ENCODE measurements at regions not wholly inside any gene's neighbourhood (a gene's known extent, or its start where the extent isn't known, plus 50 kb on each side); places are given as distances from the start of the nearest gene placed in this dataset.

DNA sequence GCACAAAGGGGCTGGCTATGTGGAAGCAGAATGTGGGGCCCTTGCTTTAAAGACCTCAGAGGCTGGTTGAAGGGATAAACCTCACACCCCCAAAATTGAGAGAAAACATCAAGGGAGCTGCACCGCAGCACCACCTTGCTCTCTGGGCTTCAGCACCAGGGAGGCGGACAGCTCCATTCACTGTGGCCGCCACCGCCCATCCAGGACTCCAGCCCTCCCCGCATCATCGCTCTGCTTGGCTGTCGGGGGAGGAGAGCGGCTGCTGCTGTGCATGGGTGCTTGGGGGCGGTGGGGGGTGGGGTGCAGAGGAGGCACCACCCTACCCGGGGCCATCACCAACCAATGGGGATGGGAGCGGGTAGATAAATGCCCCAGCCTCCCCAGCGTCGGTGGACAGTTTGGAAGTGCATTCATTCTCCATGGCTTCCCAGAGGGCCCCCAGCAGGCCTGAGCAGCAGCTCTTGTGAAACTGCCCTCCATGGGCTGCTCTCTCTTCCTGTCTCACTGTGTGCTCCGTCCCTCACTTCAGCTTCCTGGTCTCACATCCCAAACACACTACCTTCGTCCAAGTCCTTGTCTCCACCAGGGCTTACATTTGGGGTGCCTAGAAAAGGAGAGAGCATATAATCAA is 75.7 kb upstream of the BHLHE23 start (continued):
- TF ChIP-seq, protein P1, sequence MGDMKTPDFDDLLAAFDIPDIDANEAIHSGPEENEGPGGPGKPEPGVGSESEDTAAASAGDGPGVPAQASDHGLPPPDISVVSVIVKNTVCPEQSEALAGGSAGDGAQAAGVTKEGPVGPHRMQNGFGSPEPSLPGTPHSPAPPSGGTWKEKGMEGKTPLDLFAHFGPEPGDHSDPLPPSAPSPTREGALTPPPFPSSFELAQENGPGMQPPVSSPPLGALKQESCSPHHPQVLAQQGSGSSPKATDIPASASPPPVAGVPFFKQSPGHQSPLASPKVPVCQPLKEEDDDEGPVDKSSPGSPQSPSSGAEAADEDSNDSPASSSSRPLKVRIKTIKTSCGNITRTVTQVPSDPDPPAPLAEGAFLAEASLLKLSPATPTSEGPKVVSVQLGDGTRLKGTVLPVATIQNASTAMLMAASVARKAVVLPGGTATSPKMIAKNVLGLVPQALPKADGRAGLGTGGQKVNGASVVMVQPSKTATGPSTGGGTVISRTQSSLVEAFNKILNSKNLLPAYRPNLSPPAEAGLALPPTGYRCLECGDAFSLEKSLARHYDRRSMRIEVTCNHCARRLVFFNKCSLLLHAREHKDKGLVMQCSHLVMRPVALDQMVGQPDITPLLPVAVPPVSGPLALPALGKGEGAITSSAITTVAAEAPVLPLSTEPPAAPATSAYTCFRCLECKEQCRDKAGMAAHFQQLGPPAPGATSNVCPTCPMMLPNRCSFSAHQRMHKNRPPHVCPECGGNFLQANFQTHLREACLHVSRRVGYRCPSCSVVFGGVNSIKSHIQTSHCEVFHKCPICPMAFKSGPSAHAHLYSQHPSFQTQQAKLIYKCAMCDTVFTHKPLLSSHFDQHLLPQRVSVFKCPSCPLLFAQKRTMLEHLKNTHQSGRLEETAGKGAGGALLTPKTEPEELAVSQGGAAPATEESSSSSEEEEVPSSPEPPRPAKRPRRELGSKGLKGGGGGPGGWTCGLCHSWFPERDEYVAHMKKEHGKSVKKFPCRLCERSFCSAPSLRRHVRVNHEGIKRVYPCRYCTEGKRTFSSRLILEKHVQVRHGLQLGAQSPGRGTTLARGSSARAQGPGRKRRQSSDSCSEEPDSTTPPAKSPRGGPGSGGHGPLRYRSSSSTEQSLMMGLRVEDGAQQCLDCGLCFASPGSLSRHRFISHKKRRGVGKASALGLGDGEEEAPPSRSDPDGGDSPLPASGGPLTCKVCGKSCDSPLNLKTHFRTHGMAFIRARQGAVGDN (CRISPR knock-in tag; IDR thresholded peaks at IDR 0.05): peak; percentile 62
- TF ChIP-seq ZNF75D (CRISPR knock-in tag; IDR thresholded peaks at IDR 0.05; ENCODE audit: borderline replicate concordance) (peak; percentile 63; the same call in 1 of the 2 replicates), PAX8 (CRISPR knock-in tag; IDR thresholded peaks at IDR 0.05; ENCODE audit: borderline replicate concordance) (peak; percentile 96; the same call in 1 of the 2 replicates), SALL2 (CRISPR knock-in tag; IDR thresholded peaks at IDR 0.05) (peak; percentile 61; the same call in 1 of the 2 replicates), ZNF772 (CRISPR knock-in tag; IDR thresholded peaks at IDR 0.05) (peak; percentile 91; the same call in 1 of the 2 replicates), NFKBIZ (CRISPR knock-in tag; IDR thresholded peaks at IDR 0.05) (peak; percentile 88; the same call in 1 of the 2 replicates), ZNF558 (CRISPR knock-in tag; IDR thresholded peaks at IDR 0.05; ENCODE audit: borderline replicate concordance) (peak; percentile 84; the same call in 1 of the 2 replicates), ZNF235 (CRISPR knock-in tag; IDR thresholded peaks at IDR 0.05; ENCODE audit: borderline replicate concordance) (0 out of 2 replicates have a peak, but pooled peaks have one; percentile 92), SP140L (CRISPR knock-in tag; IDR thresholded peaks at IDR 0.05; ENCODE audit: borderline replicate concordance) (peak; percentile 85; the same call in 1 of the 2 replicates), ZSCAN9 (CRISPR knock-in tag; IDR thresholded peaks at IDR 0.05; ENCODE audit: borderline replicate concordance) (peak; percentile 99), ZNF615 (CRISPR knock-in tag; IDR thresholded peaks at IDR 0.05; ENCODE audit: borderline replicate concordance) (no peak), ZNF253 (CRISPR knock-in tag; IDR thresholded peaks at IDR 0.05; ENCODE audit: borderline replicate concordance) (peak; percentile 78; the same call in 1 of the 2 replicates), MXD4 (CRISPR knock-in tag; IDR thresholded peaks at IDR 0.05) (peak; percentile 87; the same call in 1 of the 2 replicates), ZNF124 (CRISPR knock-in tag; IDR thresholded peaks at IDR 0.05) (peak; percentile 95), SIX4 (CRISPR knock-in tag; IDR thresholded peaks at IDR 0.05) (peak; percentile 77; the same call in 1 of the 2 replicates), ZNF180 (CRISPR knock-in tag; IDR thresholded peaks at IDR 0.05; ENCODE audit: borderline replicate concordance, low read depth) (no peak), AGO1 (IDR thresholded peaks at IDR 0.05; ENCODE audit: low read depth, low read length, poor library complexity, severe bottlenecking) (no peak)
- TF ChIP-seq, protein P2, sequence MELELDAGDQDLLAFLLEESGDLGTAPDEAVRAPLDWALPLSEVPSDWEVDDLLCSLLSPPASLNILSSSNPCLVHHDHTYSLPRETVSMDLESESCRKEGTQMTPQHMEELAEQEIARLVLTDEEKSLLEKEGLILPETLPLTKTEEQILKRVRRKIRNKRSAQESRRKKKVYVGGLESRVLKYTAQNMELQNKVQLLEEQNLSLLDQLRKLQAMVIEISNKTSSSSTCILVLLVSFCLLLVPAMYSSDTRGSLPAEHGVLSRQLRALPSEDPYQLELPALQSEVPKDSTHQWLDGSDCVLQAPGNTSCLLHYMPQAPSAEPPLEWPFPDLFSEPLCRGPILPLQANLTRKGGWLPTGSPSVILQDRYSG (CRISPR knock-in tag; IDR thresholded peaks at IDR 0.05): 0 out of 2 replicates have a peak, but pooled peaks have one; percentile 72
- TF ChIP-seq, protein P3, sequence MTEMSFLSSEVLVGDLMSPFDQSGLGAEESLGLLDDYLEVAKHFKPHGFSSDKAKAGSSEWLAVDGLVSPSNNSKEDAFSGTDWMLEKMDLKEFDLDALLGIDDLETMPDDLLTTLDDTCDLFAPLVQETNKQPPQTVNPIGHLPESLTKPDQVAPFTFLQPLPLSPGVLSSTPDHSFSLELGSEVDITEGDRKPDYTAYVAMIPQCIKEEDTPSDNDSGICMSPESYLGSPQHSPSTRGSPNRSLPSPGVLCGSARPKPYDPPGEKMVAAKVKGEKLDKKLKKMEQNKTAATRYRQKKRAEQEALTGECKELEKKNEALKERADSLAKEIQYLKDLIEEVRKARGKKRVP (CRISPR knock-in tag; IDR thresholded peaks at IDR 0.05): peak in 1 of 2 experiments; percentile 33; a peak in 1 of 4 replicates
- TF ChIP-seq, protein P4, sequence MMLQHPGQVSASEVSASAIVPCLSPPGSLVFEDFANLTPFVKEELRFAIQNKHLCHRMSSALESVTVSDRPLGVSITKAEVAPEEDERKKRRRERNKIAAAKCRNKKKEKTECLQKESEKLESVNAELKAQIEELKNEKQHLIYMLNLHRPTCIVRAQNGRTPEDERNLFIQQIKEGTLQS (CRISPR knock-in tag; IDR thresholded peaks at IDR 0.05): peak; percentile 72; the same call in 1 of the 2 replicates
- TF ChIP-seq, protein P5, sequence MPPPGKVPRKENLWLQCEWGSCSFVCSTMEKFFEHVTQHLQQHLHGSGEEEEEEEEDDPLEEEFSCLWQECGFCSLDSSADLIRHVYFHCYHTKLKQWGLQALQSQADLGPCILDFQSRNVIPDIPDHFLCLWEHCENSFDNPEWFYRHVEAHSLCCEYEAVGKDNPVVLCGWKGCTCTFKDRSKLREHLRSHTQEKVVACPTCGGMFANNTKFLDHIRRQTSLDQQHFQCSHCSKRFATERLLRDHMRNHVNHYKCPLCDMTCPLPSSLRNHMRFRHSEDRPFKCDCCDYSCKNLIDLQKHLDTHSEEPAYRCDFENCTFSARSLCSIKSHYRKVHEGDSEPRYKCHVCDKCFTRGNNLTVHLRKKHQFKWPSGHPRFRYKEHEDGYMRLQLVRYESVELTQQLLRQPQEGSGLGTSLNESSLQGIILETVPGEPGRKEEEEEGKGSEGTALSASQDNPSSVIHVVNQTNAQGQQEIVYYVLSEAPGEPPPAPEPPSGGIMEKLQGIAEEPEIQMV (CRISPR knock-in tag; IDR thresholded peaks at IDR 0.05; ENCODE audit: low read depth): peak; percentile 80; the same call in 1 of the 2 replicates

All from HepG2 (cell line).